ENCODE measurements at regions not wholly inside any gene's neighbourhood (a gene's known extent, or its start where the extent isn't known, plus 50 kb on each side); places are given as distances from the start of the nearest gene placed in this dataset.

DNA sequence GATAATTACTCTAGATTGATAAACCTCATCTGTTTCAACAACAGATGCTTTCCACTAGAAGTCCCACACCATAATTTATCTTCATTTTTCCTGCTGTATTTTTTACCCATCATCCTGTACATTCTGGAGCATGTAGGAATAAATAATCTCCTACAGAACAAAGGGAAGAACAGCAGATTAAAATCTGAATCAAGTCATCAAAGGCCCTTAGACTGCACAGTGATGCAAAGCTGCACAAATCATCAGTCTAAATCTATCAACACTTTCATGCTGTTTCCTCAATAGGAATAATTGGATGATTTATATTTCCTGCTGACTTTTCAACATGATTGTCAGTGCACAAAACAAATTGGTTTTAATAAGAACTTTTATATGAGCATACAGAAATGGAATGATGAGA, 1143.9 kb downstream of the STIM2 start:
- ATAC-seq (no peak), DNase-seq (no peak)
- Histone ChIP-seq H3K36me3 (ENCODE audit: low read depth) (no peaks in the 10 kb centered on the region), H3K4me1 (ENCODE audit: low read depth) (no peaks in the 10 kb centered on the region), H3K9me3 (peaks cover 2% of the 10 kb centered on the region), H3K4me3 (no peak overlapping the region)
- intact Hi-C loops (cut with DNase I, micrococcal nuclease), result no loop called here
- TF ChIP-seq, protein P1, sequence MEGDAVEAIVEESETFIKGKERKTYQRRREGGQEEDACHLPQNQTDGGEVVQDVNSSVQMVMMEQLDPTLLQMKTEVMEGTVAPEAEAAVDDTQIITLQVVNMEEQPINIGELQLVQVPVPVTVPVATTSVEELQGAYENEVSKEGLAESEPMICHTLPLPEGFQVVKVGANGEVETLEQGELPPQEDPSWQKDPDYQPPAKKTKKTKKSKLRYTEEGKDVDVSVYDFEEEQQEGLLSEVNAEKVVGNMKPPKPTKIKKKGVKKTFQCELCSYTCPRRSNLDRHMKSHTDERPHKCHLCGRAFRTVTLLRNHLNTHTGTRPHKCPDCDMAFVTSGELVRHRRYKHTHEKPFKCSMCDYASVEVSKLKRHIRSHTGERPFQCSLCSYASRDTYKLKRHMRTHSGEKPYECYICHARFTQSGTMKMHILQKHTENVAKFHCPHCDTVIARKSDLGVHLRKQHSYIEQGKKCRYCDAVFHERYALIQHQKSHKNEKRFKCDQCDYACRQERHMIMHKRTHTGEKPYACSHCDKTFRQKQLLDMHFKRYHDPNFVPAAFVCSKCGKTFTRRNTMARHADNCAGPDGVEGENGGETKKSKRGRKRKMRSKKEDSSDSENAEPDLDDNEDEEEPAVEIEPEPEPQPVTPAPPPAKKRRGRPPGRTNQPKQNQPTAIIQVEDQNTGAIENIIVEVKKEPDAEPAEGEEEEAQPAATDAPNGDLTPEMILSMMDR (IDR thresholded peaks at IDR 0.05), result no peak

- TF ChIP-seq, protein P1 (IDR thresholded peaks at IDR 0.05), result no peak
- no peak overlapping the region for H3K4me3 ChIP-seq
Measured at GRCh38 chr4:28006021-28006420, 1145.4 kb downstream of the STIM2 start.

DNA sequence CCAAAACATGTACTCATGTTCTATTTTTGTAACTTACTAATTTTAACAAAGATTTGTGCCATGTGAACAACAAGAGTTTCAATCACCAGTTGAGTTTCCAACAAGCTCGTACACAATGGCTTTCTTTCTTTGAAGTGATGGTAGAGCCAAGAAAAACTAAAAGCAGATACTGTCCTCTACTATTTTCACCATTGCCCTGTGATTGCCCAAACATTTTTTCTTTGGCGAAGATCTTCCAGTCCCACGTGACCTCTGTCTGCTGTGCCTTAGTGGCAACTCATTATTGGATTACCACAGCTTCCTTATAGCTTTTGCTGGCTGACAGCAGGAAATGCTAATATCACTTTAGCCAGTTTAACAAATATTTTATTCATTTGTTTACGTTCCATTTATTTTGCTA, 1147.1 kb downstream of the STIM2 start:
- no peak for ATAC-seq
- no peak for DNase-seq
- no peaks in the 10 kb centered on the region for H3K4me1 ChIP-seq (ENCODE audit: low read depth)
- TF ChIP-seq, protein P1 (IDR thresholded peaks at IDR 0.05), result no peak
- H3K4me3 ChIP-seq, result no peak overlapping the region
- H3K36me3 ChIP-seq (ENCODE audit: low read depth), result no peaks in the 10 kb centered on the region
- H3K9me3 ChIP-seq, result no peaks in the 10 kb centered on the region
- intact Hi-C loops (cut with DNase I, micrococcal nuclease), result no loop called here

More at GRCh38 chr4:28006021-28006420, 1145.4 kb downstream of the STIM2 start:
- Histone ChIP-seq H3K9me3 (peaks cover 2% of the 10 kb centered on the region), H3K36me3 (ENCODE audit: low read depth) (no peaks in the 10 kb centered on the region), H3K4me1 (ENCODE audit: low read depth) (no peaks in the 10 kb centered on the region)
- intact Hi-C loops (cut with DNase I, micrococcal nuclease), result no loop called here
- ATAC-seq (no peak), DNase-seq (no peak)

GRCh38 chr4:28009541-28009940, 1148.9 kb downstream of the STIM2 start:
- no peaks in the 10 kb centered on the region for H3K4me1 ChIP-seq (ENCODE audit: low read depth)
- H3K36me3 ChIP-seq (ENCODE audit: low read depth), result no peaks in the 10 kb centered on the region
- intact Hi-C loops (cut with DNase I, micrococcal nuclease), result no loop called here
- no peak overlapping the region for H3K4me3 ChIP-seq
- TF ChIP-seq, protein P1 (IDR thresholded peaks at IDR 0.05), result no peak
- H3K9me3 ChIP-seq, result peaks cover 11% of the 10 kb centered on the region
- ATAC-seq (no peak), DNase-seq (no peak)

- TF ChIP-seq, protein P1 (IDR thresholded peaks at IDR 0.05), result no peak
- Histone ChIP-seq H3K4me3 (no peak overlapping the region), H3K4me1 (ENCODE audit: low read depth) (no peaks in the 10 kb centered on the region), H3K9me3 (peaks cover 16% of the 10 kb centered on the region), H3K36me3 (ENCODE audit: low read depth) (no peaks in the 10 kb centered on the region)
- intact Hi-C loops (cut with DNase I, micrococcal nuclease), result no loop called here
- DNase-seq, result no peak
- no peak for ATAC-seq
Measured at GRCh38 chr4:28010577-28011240, 1150.1 kb downstream of the STIM2 start.

- intact Hi-C loops (cut with DNase I, micrococcal nuclease), result no loop called here
- ATAC-seq (no peak), DNase-seq (no peak)
- H3K4me3 ChIP-seq, result no peak overlapping the region
- TF ChIP-seq, protein P1 (IDR thresholded peaks at IDR 0.05), result no peak
- H3K36me3 ChIP-seq (ENCODE audit: low read depth), result no peaks in the 10 kb centered on the region
- H3K4me1 ChIP-seq (ENCODE audit: low read depth), result no peaks in the 10 kb centered on the region
- peaks cover 20% of the 10 kb centered on the region for H3K9me3 ChIP-seq
Measured at GRCh38 chr4:28014469-28014868, 1153.8 kb downstream of the STIM2 start.

Data from mucosa of descending colon (tissue), 3 donors.